Suppressor macrophage treated with lipopolysaccharide for 4 hours (primary cell): ENCODE measurements at regions not wholly inside any gene's neighbourhood (a gene's known extent, or its start where the extent isn't known, plus 50 kb on each side); places are given as distances from the start of the nearest gene placed in this dataset.
"Not testable (repeated sequence)": the region's sequence is repeated elsewhere in the genome, so short reads cannot be mapped to it uniquely, and the experiment has no call there.

Source experiments
- DNase-seq: peaks from one replicate; pipeline ENCODE4 v3.0.0-alpha.2; 2020

DNA sequence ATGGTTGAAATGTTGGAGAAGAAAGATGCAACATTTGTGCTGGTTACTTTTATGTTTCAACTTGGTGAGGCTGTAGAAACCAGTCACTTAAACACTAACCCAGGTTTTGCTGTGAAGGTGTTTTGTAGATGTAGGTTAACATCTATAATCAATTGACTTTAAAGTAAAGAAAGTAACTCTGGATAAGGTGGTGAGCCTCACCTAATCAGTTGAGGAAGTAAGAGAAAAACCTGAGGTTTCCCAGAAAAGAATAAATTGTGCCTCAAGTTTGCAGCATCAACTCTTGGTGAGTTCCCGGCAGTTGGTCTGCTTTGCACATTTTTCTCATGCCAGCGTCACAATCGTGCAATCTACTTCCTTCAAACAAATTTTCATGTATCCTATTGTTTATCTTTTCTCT lies 673.4 kb downstream of the QKI start:
- DNase-seq = no peak

GRCh38 chr6:164087211-164087610 lies 672.7 kb downstream of the QKI start:
- no peak for DNase-seq

DNA sequence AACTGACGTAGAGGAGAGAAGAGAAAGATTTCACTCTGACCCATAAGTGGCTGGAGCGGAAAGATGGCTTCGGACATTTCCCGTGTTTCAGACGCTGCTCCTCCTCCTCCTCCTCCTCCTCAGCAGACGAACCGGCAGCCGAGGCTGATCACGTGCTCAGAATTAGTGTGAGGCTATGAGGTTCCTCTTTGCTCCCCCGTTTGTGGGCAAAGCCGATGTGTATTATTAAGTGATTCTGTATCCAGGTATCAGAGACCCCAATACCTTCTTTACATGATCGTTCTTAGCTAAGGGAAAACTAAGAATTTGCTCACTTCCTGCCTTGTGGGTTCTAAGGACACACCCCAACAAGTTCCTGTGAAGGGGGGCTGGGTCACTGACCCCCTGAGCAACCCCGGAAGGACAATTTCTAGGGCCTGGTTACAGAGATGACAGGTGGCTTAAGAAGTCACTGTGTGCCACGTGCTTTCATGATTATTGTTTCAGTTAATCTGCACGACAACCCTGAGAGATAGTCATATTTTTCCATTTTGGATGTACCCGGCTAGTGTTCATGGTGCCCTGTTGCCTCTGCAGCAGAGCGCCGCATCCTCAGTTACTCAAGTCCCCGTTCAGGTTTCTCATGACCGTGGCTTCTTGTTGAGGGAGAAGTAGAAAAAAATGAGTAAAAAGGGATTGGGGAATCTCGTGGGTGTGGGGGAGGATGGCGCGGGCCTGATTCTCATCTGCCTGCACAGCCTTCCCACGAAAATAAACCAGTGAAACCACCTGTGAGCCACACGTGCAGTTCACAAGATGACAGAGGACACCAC lies 671.8 kb downstream of the QKI start:
- DNase-seq = no peak

DNA sequence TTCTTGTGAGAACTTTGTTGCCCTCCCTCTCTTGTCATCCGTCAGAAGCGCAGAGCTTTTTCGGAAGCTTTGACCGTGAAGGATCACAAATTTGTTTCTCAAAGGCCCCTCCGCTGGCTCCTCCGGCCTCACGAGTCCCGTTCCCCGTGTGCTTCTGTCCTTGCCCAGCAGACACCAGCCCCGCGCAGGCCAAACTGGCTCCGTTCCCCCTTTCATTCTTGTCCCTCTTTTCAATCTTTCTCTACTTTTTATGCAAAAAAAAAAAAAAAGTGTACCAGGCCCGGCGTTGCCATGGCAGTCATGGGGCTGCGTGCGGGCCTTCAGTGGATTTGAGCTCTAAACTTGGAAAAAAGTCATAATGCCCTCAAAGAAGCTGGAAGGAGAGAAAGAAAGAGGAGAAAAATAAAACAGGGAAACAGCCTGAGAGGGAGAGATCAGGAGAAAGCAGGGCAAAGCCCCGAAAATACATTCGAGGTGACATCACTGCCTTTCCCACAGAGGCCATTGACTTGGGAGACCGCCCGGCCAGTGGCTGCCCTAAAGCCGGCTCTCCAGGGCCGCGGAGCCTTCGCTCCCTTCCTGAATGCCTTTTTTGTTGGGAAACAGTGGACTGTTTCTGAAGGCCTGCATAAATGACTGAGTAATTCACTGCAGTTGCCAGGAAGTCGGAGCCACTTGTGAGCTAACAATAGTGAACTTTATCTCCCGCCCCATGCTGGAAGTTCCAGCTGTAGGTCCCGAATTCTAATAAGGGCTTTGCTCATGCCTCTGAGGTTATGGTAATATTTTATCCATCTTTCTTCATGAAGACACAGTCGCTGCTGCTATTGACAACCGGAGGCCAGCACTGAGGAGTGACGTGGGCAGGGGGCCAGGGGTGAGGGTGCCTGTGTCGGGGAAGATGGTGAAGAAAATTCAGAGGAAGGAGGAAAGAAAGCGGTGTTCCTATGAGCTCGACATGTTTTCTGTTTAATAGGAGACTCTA lies 670.9 kb downstream of the QKI start:
- DNase-seq = no peak

- DNase-seq = no peak
Measured at GRCh38 chr6:164079275-164079600, 664.7 kb downstream of the QKI start.

DNA sequence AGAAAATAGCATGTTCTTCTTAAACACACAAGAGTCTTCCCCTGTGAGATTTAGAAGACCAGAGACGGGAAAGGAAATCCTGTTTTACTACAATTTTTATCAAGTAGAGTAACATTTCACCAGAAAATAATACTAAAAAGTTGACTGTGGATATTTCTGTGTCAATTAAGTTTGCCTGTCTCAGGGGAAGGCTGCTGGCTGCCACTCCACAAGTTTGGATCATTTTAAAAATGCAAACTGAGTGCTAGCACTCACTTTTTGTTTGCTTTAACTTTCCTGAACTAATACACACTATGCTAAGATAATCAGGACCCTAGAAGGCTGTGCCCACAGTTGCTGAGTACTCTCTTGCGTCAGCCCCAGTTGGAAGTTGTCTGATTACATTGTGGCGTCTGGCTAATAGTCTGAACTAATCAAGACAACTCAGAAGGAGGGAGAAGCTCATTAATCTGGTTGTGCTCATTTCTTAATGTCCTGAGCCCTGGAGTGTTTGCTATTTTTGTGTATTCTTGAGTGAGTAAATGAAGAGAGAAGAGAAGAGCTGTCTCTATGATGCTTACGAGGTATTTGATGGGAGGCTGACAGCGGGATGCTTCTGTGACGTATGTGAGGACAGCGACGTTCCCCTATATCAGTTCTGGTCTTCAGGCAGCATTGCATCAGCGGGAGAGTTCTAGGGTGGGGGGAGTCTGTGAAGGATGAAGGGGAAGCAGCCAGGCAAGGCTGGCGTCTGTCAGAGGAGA lies 664.2 kb downstream of the QKI start:
- no peak for DNase-seq

DNA sequence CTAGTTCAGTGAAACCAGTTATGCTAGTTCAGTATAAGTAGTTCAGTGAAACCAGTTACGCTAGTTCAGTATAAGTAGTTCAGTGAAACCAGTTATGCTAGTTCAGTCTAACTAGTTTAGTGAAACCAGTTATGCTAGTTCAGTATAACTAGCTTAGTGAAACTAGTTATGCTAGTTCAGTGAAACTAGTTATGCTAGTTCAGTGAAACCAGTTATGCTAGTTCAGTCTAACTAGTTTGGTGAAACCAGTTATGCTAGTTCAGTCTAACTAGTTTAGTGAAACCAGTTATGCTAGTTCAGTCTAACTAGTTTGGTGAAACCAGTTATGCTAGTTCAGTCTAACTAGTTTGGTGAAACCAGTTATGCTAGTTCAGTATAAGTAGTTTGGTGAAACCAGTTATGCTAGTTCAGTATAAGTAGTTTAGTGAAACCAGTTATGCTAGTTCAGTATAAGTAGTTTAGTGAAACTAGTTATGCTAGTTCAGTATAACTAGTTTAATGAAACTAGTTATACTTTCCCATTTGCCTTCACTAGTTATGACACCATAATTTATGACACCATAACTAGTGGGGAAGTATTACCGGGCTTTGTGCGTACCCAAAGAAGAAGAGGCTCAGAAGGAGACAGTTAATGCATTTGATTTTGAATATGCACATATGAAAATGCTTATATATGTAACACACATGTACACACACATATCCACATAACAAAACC lies 662.5 kb downstream of the QKI start:
- not testable (repeated sequence) for DNase-seq

DNA sequence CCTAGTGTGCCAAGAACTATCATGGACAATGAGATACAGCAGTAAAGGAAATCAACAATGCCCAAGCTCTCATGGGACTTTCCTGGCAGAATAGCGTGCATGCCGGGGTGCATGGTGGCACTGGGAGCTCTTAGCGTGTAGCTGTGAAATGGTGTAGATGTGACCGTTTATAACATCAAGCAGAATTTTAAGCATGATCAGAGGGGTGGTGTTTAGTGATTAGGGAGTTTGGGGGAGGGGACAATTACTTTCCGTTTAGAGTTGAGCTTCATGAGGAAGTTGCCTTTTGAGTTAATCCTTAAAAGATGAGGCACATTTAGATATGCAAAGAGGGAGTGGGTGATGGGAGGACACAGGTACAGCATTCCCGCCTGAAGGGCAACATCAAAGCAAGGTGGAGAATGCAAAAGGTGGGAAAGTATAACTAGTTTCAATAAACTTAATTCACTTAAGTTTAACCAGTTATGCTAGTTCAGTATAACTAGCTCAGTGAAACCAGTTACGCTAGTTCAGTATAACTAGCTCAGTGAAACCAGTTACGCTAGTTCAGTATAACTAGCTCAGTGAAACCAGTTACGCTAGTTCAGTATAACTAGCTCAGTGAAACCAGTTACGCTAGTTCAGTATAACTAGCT lies 661.6 kb downstream of the QKI start:
- no peak for DNase-seq

- no peak for DNase-seq
Measured at GRCh38 chr6:164072240-164072666, 657.7 kb downstream of the QKI start.

DNA sequence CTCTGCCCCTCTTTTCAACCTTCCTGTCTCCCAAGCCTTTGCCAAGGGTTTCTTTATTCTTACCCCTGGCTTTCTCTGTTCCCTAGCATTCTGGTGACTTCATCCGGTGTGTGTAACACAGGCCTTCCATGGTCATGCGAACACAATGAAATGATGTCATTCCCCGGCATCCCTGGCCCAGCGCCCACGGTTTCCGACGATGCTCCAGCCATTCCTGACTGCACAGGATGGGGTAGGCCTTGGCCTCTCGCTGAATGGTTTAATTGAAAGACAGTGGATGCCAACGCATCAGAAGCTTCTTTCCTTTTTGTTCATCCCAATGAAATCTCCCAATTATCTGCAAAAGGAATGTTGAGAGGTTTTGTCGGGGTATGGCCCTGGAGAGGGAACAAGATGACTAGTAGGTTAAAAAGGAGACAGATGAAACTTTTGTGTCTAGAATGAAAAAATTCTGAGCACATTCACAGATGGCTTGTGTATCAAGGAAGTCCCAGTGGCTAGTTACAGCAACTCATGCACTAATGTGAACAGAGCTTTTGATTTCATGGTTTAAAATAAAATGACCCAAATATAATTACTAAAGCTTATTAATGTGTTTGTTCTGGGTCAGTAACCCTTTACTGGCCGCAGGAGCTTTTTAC lies 655.0 kb downstream of the QKI start:
- no peak for DNase-seq

- no peak for DNase-seq
Measured at GRCh38 chr6:164068527-164068926, 654.0 kb downstream of the QKI start.

DNA sequence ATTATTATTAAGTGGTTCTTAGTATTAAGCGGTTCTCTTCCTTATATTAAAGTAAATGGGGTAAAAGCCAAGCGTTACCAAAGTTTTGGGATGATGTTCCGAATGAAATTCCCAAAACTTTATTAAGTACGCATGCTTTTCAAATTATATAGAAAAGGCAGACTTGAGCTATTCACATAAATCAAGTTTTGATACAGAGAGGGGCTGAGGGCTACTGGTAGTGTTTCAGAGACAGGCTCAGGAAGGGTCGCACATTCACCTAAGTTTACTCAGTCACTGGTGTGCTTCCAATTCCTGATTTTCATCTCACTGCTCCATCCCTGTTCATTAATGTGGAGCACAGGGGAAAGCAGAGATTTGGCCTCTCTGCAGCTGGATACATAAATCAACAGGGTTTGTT lies 652.2 kb downstream of the QKI start:
- DNase-seq = no peak

DNA sequence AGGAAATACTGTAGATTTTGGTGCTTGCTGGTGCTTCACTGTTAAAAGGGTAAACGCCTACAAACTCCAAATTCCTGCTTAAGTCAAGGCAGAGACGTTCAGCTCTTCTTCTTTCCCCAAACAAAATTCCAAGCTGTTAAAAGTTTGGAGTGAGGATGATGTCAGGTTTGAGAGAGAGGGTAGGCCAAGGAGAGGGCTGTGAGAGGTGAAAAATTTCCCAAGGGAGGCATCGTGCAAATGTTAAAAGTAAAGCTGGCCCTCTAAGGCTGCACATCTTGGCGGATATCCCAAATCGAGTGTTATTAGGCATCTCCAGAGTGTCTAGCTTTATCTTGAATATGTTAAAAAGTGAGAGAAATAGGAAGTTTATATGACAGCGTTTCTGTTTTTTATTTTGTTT lies 651.8 kb downstream of the QKI start:
- no peak for DNase-seq

- DNase-seq = no peak
Measured at GRCh38 chr6:164063346-164063745, 648.8 kb downstream of the QKI start.

DNA sequence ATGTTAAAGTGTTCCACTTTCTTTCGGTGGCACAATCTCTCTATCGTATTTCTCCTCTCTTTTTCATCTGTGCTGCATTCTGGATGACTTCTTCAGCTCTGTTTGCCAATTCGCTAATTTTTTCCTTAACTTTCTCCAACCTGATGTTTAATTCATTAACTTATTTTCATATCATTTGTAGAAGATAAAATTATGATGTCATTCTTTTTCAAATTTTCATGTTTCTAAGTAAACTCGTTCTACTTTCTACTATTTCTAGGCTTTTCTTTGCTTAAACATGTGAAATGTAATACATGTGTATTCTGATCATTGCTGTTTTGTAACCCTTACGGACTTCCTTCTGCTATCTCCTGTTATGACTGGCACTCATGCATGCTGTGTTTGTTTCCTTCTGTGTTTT lies 648.4 kb downstream of the QKI start:
- no peak for DNase-seq

GRCh38 chr6:164057876-164058275 lies 643.4 kb downstream of the QKI start:
- DNase-seq = no peak

DNA sequence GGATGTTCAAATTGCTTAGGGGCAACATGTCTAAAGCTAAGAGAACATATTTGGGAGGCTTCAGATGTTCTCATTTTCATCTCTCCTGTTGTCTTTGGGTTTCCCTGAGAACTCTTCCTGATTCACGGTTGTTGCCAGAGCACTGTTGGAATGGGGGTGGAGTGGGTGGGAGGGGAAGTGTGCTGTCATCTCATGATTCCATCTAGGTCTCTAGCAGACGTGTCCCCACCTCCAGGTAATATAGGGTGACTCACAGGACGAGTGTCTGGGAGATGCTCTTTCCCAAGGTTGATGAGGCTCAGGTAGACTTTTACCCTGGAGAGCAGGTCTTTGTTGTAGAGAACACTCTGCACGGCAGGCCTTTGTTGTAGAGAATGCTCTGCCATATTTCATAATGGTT lies 636.9 kb downstream of the QKI start:
- DNase-seq = no peak

DNA sequence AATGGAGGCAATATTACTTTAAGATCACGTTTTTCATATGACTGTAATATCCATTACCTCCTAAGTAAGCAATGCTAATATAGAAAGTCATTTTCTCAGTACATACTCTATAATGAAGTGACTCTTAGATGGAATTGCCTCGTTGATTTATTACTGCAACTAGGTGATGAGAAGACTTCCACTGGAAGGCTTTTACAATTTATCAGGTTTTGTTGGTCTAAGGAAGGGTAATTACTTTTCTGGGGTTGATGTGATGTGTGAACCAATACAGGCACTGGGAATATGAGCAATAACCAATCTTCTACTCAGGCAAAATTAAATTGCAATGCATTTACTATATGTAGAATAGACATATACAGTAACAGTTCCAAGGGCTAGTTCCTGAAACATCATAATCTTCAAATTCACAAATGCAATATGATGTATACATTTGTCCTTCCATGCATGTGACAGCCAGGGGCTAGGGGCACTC lies 635.0 kb downstream of the QKI start:
- DNase-seq = no peak

- DNase-seq = no peak
Measured at GRCh38 chr6:164048840-164049516, 634.5 kb downstream of the QKI start.

DNA sequence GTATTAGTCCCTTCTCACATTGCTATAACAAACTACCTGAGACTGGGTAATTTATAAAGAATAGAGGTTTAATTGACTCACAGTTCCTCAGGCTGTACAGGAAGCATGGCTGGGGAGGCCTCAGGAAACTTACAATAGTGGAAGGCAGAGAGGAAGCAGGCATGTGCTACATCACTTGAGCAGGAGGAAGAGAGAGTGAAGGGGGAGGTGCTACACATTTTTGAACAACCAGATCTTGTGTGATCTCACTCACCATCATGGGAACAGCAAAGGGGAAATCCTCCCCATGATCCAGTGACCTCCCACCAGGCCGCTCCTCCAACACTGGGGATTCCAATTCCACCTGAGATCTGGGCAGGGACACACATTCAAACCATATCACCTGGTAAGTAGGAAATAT lies 630.6 kb downstream of the QKI start:
- DNase-seq = no peak

GRCh38 chr6:164043656-164044055 lies 629.1 kb downstream of the QKI start:
- not testable (repeated sequence) for DNase-seq
